IMR-90 (cell line): ENCODE measurements at regions not wholly inside any gene's neighbourhood (a gene's known extent, or its start where the extent isn't known, plus 50 kb on each side); places are given as distances from the start of the nearest gene placed in this dataset.

Experiments used
- ATAC-seq: fragments of 200-7000 bp; cut with Tn5 transposase; 2 replicates; pipeline ENCODE4 v1.9.1; 2020; ENCODE audit warnings: low read depth, mild to moderate bottlenecking, moderate library complexity
- BruUV-seq: library from RNA; stranded (reverse); fragments of 400-500 nt; replicated peaks from 2 replicates; lab custom pipeline; 2021; lab: Mats Ljungman, UMichigan
- CTCF ChIA-PET: fragments of 300-600 bp; formaldehyde crosslinking; extraction: SDS; loops from one replicate; lab custom pipeline; 2021; ENCODE audit warnings: antibody characterized with exemption; lab: Yijun Ruan, JAX
- POLR2A ChIA-PET: fragments of 300-600 bp; sonication (Branson Sonifier 250); formaldehyde crosslinking; loops from one replicate; lab custom pipeline; 2022; ENCODE audit warnings: antibody characterized with exemption; ENCODE audit not compliant: unreplicated experiment; lab: Charles Lee
- DNase-seq: peaks from one replicate; pipeline ENCODE4 v3.0.0; 2013
- H2AFZ ChIP-seq: replicated peaks from 2 replicates; pipeline ENCODE3; 2013; ENCODE audit warnings: low read length, mild to moderate bottlenecking; ENCODE audit not compliant: poor library complexity
- H2AK5ac ChIP-seq: 2 replicates; pipeline ENCODE4 v1.6.1; 2013; ENCODE audit warnings: low read depth, low read length, inconsistent platforms
- H2AK9ac ChIP-seq: replicated peaks from 2 replicates; pipeline ENCODE3; 2013; ENCODE audit warnings: mild to moderate bottlenecking, low read depth, low read length, moderate library complexity; ENCODE audit not compliant: poor library complexity
- H2BK120ac ChIP-seq: 2 replicates; pipeline ENCODE4 v1.6.1; 2013; ENCODE audit warnings: low read depth, low read length, inconsistent platforms
- H2BK15ac ChIP-seq: 3 replicates; pipeline ENCODE4 v1.6.1; 2013; ENCODE audit warnings: low read depth, low read length, inconsistent platforms
- H2BK20ac ChIP-seq: 2 replicates; pipeline ENCODE4 v1.6.1; 2013; ENCODE audit warnings: low read depth, mild to moderate bottlenecking, inconsistent platforms, low read length, moderate library complexity
- H2BK5ac ChIP-seq: 2 replicates; pipeline ENCODE4 v1.6.1; 2013; ENCODE audit warnings: mild to moderate bottlenecking, low read depth, low read length, inconsistent platforms; ENCODE audit not compliant: poor library complexity, severe bottlenecking
- H3K14ac ChIP-seq: replicated peaks from 2 replicates; pipeline ENCODE4 v1.6.1; 2013; ENCODE audit warnings: low read depth, low read length, inconsistent platforms
- H3K18ac ChIP-seq: 2 replicates; pipeline ENCODE4 v1.6.1; 2013; ENCODE audit warnings: low read depth, low read length, control low read depth
- H3K23ac ChIP-seq: 2 replicates; pipeline ENCODE4 v1.6.1; 2013; ENCODE audit warnings: low read depth, low read length, inconsistent platforms
- H3K27ac ChIP-seq: 2 replicates; pipeline ENCODE4 v1.5.1; 2013; ENCODE audit warnings: mild to moderate bottlenecking, control low read depth, low read length; ENCODE audit not compliant: insufficient read depth
- H3K27me3 ChIP-seq: 2 replicates; pipeline ENCODE4 v1.6.1; 2013; ENCODE audit warnings: low read length; ENCODE audit not compliant: control insufficient read depth, insufficient read depth
- H3K36me3 ChIP-seq: 2 replicates; pipeline ENCODE4 v1.6.1; 2013; ENCODE audit warnings: low read length, mixed read lengths; ENCODE audit not compliant: control insufficient read depth, insufficient read depth
- H3K4ac ChIP-seq: 2 replicates; pipeline ENCODE4 v1.6.1; 2013; ENCODE audit warnings: low read depth, low read length, inconsistent platforms
- H3K4me1 ChIP-seq: 2 replicates; pipeline ENCODE4 v1.6.1; 2013; ENCODE audit warnings: low read length, mixed read lengths; ENCODE audit not compliant: control insufficient read depth, insufficient read depth
- H3K4me2 ChIP-seq: 2 replicates; pipeline ENCODE4 v1.6.1; 2013; ENCODE audit warnings: low read depth, mild to moderate bottlenecking, control low read depth, low read length, moderate library complexity
- H3K4me3 ChIP-seq: 2 replicates; pipeline ENCODE4 v1.5.1; 2013; ENCODE audit warnings: low read depth, mild to moderate bottlenecking, control low read depth, low read length, moderate library complexity; ENCODE audit not compliant: insufficient read depth
- H3K56ac ChIP-seq: 2 replicates; pipeline ENCODE4 v1.6.1; 2013; ENCODE audit warnings: low read length, inconsistent platforms; ENCODE audit not compliant: insufficient read depth; ENCODE audit errors: extremely low read depth
- H3K79me1 ChIP-seq, 2 experiments: 2 replicates each; pipeline ENCODE4 v1.6.1; 2013; ENCODE audit warnings: low read length in 2 of 2, inconsistent platforms in 1 of 2, low read depth in 1 of 2
- H3K9ac ChIP-seq: 2 replicates; pipeline ENCODE4 v1.6.1; 2013; ENCODE audit warnings: low read depth, low read length, control low read depth
- H3K9me1 ChIP-seq: 2 replicates; pipeline ENCODE4 v1.6.1; 2013; ENCODE audit warnings: low read length, inconsistent platforms; ENCODE audit not compliant: insufficient read depth
- H3K9me3 ChIP-seq: 2 replicates; pipeline ENCODE4 v1.6.1; 2013; ENCODE audit warnings: low read length; ENCODE audit not compliant: control insufficient read depth, insufficient read depth
- H4K20me1 ChIP-seq: 2 replicates; pipeline ENCODE4 v1.6.1; 2013; ENCODE audit warnings: low read length, inconsistent platforms; ENCODE audit not compliant: insufficient read depth
- H4K5ac ChIP-seq: 2 replicates; pipeline ENCODE4 v1.6.1; 2013; ENCODE audit warnings: mild to moderate bottlenecking, low read depth, low read length, control low read depth
- H4K8ac ChIP-seq, 2 experiments: 2 replicates each; pipeline ENCODE4 v1.6.1; 2013; ENCODE audit warnings: low read depth in 2 of 2, low read length in 2 of 2, control low read depth in 1 of 2, inconsistent platforms in 1 of 2
- H4K91ac ChIP-seq: 2 replicates; pipeline ENCODE4 v1.6.1; 2013; ENCODE audit warnings: low read depth, low read length, inconsistent platforms; ENCODE audit not compliant: insufficient read depth
- BHLHE40 ChIP-seq: fragments of 150-350 bp; IDR thresholded peaks from 2 replicates; pipeline ENCODE4 v1.6.1; 2016; ENCODE audit warnings: mild to moderate bottlenecking, low read depth, low read length
- CEBPB ChIP-seq: IDR thresholded peaks from 2 replicates; pipeline ENCODE4 v1.6.1; 2012; ENCODE audit warnings: low read depth, low read length, improper control_type of control experiment
- CHD1 ChIP-seq: IDR thresholded peaks from 2 replicates; pipeline ENCODE4 v1.6.1; 2012; ENCODE audit warnings: low read depth, low read length, improper control_type of control experiment
- FOS ChIP-seq: fragments of 150-350 bp; IDR thresholded peaks from 2 replicates; pipeline ENCODE4 v1.6.1; 2016; ENCODE audit warnings: low read depth, low read length
- MAFK ChIP-seq: IDR thresholded peaks from 2 replicates; pipeline ENCODE4 v1.6.1; 2012; ENCODE audit warnings: low read depth, low read length, improper control_type of control experiment
- MAZ ChIP-seq: IDR thresholded peaks from 2 replicates; pipeline ENCODE4 v1.6.1; 2012; ENCODE audit warnings: low read depth, mild to moderate bottlenecking, low read length, improper control_type of control experiment, moderate library complexity, borderline replicate concordance
- MXI1 ChIP-seq: IDR thresholded peaks from 2 replicates; pipeline ENCODE4 v1.6.1; 2012; ENCODE audit warnings: low read depth, mild to moderate bottlenecking, low read length, moderate library complexity, borderline replicate concordance
- NFE2L2 ChIP-seq: fragments of 150-350 bp; IDR thresholded peaks from 2 replicates; pipeline ENCODE4 v1.6.1; 2016; ENCODE audit warnings: low read depth, mild to moderate bottlenecking, low read length
- POLR2A ChIP-seq: IDR thresholded peaks from 2 replicates; pipeline ENCODE4 v1.6.1; 2012; ENCODE audit warnings: mild to moderate bottlenecking, low read depth, low read length
- RAD21 ChIP-seq: IDR thresholded peaks from 2 replicates; pipeline ENCODE4 v1.6.1; 2012; ENCODE audit warnings: low read length, improper control_type of control experiment
- RCOR1 ChIP-seq: IDR thresholded peaks from 2 replicates; pipeline ENCODE4 v1.6.1; 2012; ENCODE audit warnings: mild to moderate bottlenecking, low read length, improper control_type of control experiment; ENCODE audit not compliant: insufficient replicate concordance
- RFX5 ChIP-seq: IDR thresholded peaks from 2 replicates; pipeline ENCODE4 v1.8.0; 2012; ENCODE audit warnings: low read depth, mild to moderate bottlenecking, low read length, moderate library complexity
- SMC3 ChIP-seq: fragments of 150-350 bp; IDR thresholded peaks from 2 replicates; pipeline ENCODE4 v1.6.1; 2016; ENCODE audit warnings: low read depth, mild to moderate bottlenecking, antibody characterized with exemption, low read length, moderate library complexity
- WGBS, 2 experiments: methylation state at CpG; one replicate each; pipeline versions ENCODE4 v1.1.5 to v1.1.7; 2013; ENCODE audit warnings: missing lambda C conversion rate in 2 of 2; ENCODE audit not compliant: insufficient read length in 1 of 2; ENCODE audit errors: extremely low coverage in 2 of 2; 5-methylcytosine and 5-hydroxymethylcytosine counted together
- dilution Hi-C: fragments of 300-500 bp; cut with HindIII; formaldehyde crosslinking; loops from one replicate; pipeline ENCODE4 v1.14.3; 2018; ENCODE audit warnings: low sequenced_read_pairs; ENCODE audit not compliant: unreplicated experiment
- in situ Hi-C: fragments of 300-500 bp; cut with MboI; formaldehyde crosslinking; loops from 3 replicates; pipeline ENCODE4 v1.14.3; 2019; ENCODE audit warnings: low sequenced_read_pairs, inconsistent platforms, mixed read lengths
- intact Hi-C: fragments of 100-400 bp; cut with micrococcal nuclease; formaldehyde crosslinking; loops from 2 replicates; pipeline ENCODE4 v1.10.0; 2022
- TF ChIP-seq, protein P1 (sequence below): fragments of 150-350 bp; IDR thresholded peaks from 2 replicates; pipeline ENCODE4 v1.6.1; 2016; ENCODE audit warnings: low read depth, mild to moderate bottlenecking, low read length, moderate library complexity, borderline replicate concordance
- TF ChIP-seq, protein P2 (sequence below): fragments of 150-350 bp; IDR thresholded peaks from 2 replicates; pipeline ENCODE4 v1.6.1; 2017; ENCODE audit warnings: mild to moderate bottlenecking, antibody characterized with exemption, low read length, low read depth
- TF ChIP-seq, protein P3 (sequence below): conservative IDR thresholded peaks from 2 replicates; pipeline ENCODE4 v1.5.1; 2012; ENCODE audit warnings: mild to moderate bottlenecking, low read depth, low read length, improper control_type of control experiment

DNA sequence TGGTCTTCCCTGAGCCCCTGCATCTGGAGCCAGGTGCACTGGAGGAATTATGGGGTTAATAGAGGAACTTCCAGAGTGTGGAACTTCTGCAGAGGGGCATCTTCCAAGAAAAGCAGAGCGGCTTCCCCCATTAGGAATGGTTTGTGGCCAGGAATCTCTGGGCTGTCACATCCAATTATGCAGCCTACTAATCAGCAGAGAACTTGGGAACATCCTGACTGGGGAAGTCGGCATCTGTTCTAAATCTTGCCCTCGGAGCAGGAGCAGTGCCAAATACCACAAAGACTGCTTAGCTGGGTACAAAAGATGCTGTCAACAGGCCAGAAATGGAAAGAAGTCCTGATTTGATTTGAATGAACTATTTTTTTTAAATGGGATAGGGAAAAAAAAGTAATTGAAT lies 435.1 kb downstream of the ZNF536 start:
- ATAC-seq: no peak
- no peak overlapping the region for H3K4ac ChIP-seq
- H2BK20ac ChIP-seq: no peak overlapping the region
- no peak overlapping the region for H2BK5ac ChIP-seq
- no peak overlapping the region for H4K5ac ChIP-seq
- no peak overlapping the region for H3K27ac ChIP-seq
- BruUV-seq: no TSS peak
- no peak overlapping the region for H3K56ac ChIP-seq
- H3K4me1 ChIP-seq: no peaks in the 10 kb centered on the region
- intact Hi-C loops (loop anchor here (1.0 kb wide), 1 partner anchor 46 kb away; no protein-coding TSS in a partner anchor), in situ Hi-C loops (no loop called here), dilution Hi-C loops (no loop called here)
- H4K8ac ChIP-seq: no peak overlapping the region
- H2AK5ac ChIP-seq: no peak overlapping the region
- H3K18ac ChIP-seq: no peak overlapping the region
- TF ChIP-seq, protein P1, sequence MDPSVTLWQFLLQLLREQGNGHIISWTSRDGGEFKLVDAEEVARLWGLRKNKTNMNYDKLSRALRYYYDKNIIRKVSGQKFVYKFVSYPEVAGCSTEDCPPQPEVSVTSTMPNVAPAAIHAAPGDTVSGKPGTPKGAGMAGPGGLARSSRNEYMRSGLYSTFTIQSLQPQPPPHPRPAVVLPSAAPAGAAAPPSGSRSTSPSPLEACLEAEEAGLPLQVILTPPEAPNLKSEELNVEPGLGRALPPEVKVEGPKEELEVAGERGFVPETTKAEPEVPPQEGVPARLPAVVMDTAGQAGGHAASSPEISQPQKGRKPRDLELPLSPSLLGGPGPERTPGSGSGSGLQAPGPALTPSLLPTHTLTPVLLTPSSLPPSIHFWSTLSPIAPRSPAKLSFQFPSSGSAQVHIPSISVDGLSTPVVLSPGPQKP: no peak
- TF ChIP-seq SMC3 (no peak), CEBPB (no peak), MAFK (no peak), POLR2A (no peak), FOS (no peak), NFE2L2 (no peak), RFX5 (no peak), CHD1 (no peak), MXI1 (no peak), BHLHE40 (no peak), RAD21 (no peak), RCOR1 (no peak), MAZ (no peak)
- TF ChIP-seq, protein P2, sequence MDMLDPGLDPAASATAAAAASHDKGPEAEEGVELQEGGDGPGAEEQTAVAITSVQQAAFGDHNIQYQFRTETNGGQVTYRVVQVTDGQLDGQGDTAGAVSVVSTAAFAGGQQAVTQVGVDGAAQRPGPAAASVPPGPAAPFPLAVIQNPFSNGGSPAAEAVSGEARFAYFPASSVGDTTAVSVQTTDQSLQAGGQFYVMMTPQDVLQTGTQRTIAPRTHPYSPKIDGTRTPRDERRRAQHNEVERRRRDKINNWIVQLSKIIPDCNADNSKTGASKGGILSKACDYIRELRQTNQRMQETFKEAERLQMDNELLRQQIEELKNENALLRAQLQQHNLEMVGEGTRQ: no peak
- TF ChIP-seq, protein P3, sequence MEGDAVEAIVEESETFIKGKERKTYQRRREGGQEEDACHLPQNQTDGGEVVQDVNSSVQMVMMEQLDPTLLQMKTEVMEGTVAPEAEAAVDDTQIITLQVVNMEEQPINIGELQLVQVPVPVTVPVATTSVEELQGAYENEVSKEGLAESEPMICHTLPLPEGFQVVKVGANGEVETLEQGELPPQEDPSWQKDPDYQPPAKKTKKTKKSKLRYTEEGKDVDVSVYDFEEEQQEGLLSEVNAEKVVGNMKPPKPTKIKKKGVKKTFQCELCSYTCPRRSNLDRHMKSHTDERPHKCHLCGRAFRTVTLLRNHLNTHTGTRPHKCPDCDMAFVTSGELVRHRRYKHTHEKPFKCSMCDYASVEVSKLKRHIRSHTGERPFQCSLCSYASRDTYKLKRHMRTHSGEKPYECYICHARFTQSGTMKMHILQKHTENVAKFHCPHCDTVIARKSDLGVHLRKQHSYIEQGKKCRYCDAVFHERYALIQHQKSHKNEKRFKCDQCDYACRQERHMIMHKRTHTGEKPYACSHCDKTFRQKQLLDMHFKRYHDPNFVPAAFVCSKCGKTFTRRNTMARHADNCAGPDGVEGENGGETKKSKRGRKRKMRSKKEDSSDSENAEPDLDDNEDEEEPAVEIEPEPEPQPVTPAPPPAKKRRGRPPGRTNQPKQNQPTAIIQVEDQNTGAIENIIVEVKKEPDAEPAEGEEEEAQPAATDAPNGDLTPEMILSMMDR: no peak
- H2BK15ac ChIP-seq: no peak overlapping the region
- POLR2A ChIA-PET: no interaction called here
- no peak overlapping the region for H3K4me2 ChIP-seq
- no peak for DNase-seq
- H2BK120ac ChIP-seq: no peak overlapping the region
- no peaks in the 10 kb centered on the region for H3K79me1 ChIP-seq
- no peak overlapping the region for H3K14ac ChIP-seq
- no peak overlapping the region for H3K23ac ChIP-seq
- CTCF ChIA-PET: no interaction called here
- H3K9me1 ChIP-seq: no peaks in the 10 kb centered on the region
- H4K20me1 ChIP-seq: no peaks in the 10 kb centered on the region
- H3K36me3 ChIP-seq: no peaks in the 10 kb centered on the region
- H3K9me3 ChIP-seq: no peaks in the 10 kb centered on the region; the same call in 1 of the 2 replicates
- no peak overlapping the region for H2AFZ ChIP-seq
- no peak overlapping the region for H3K4me3 ChIP-seq
- H3K27me3 ChIP-seq: no peaks in the 10 kb centered on the region
- no peak overlapping the region for H4K91ac ChIP-seq
- H2AK9ac ChIP-seq: no peak overlapping the region
- WGBS, 2 experiments: no CpG with 5 or more reads among the region's 3 CpGs
- H3K9ac ChIP-seq: no peak overlapping the region
